GM12878 (cell line): ENCODE measurements at regions not wholly inside any gene's neighbourhood (a gene's known extent, or its start where the extent isn't known, plus 50 kb on each side); places are given as distances from the start of the nearest gene placed in this dataset.

Source experiments
- ATAC-seq: fragments of 200-7000 bp; cut with Tn5 transposase; 3 replicates; pipeline ENCODE4 v1.9.1; 2020; ENCODE audit warnings: mild to moderate bottlenecking, moderate library complexity
- BruUV-seq: library from RNA; stranded (reverse); fragments of 400-500 nt; replicated peaks from 2 replicates; lab custom pipeline; 2021; lab: Mats Ljungman, UMichigan
- CTCF ChIA-PET: fragments of 300-600 bp; sonication (Branson Sonifier 250); formaldehyde crosslinking; extraction: SDS; loops from one replicate; lab custom pipeline; 2021; ENCODE audit warnings: inconsistent platforms; lab: Yijun Ruan, JAX
- POLR2A ChIA-PET: fragments of 350-600 bp; formaldehyde crosslinking; extraction: SDS; loops from one replicate; lab custom pipeline; 2021; ENCODE audit warnings: inconsistent platforms; lab: Charles Lee
- RAD21 ChIA-PET: fragments of 300-600 bp; sonication (Branson Sonifier 250); formaldehyde crosslinking; loops from one replicate; lab custom pipeline; 2023; ENCODE audit warnings: antibody characterized with exemption; ENCODE audit not compliant: unreplicated experiment; lab: Charles Lee
- SMC1A ChIA-PET: fragments of 300-600 bp; sonication (Branson Sonifier 250); formaldehyde crosslinking; loops from one replicate; lab custom pipeline; 2023; ENCODE audit not compliant: unreplicated experiment, uncharacterized antibody; lab: Charles Lee
- DNase-seq: peaks from one replicate; pipeline ENCODE4 v3.0.0-alpha.2; 2011; ENCODE audit warnings: low read depth, low spot score
- FAIRE-seq: peaks from 3 replicates; lab custom pipeline; 2011; peaks lifted over from hg19 to GRCh38; lab: Jason Lieb, UNC
- H2AFZ ChIP-seq: 2 replicates; pipeline ENCODE4 v1.6.0; 2011; ENCODE audit warnings: low read depth, low read length, control low read depth; ENCODE audit not compliant: control insufficient read depth
- H3K27ac ChIP-seq: 2 replicates; pipeline ENCODE4 v1.5.1; 2011; ENCODE audit warnings: control low read depth; ENCODE audit not compliant: control insufficient read depth, insufficient read depth
- H3K27me3 ChIP-seq, 2 experiments: replicated peaks in 1 of 2; 2 replicates each; pipeline versions ENCODE4 v1.6.0 to v1.6.1; 2011; ENCODE audit warnings: low read length in 1 of 2; ENCODE audit not compliant: control insufficient read depth in 2 of 2, insufficient read depth in 2 of 2
- H3K36me3 ChIP-seq, 2 experiments: 2 replicates each; pipeline ENCODE4 v1.5.1; 2011; ENCODE audit warnings: low read length in 1 of 2; ENCODE audit not compliant: control insufficient read depth in 2 of 2, insufficient read depth in 2 of 2
- H3K4me1 ChIP-seq: 2 replicates; pipeline ENCODE4 v1.6.1; 2011; ENCODE audit warnings: mild to moderate bottlenecking, low read length, moderate library complexity, mixed read lengths; ENCODE audit not compliant: control insufficient read depth, insufficient read depth
- H3K4me2 ChIP-seq: 2 replicates; pipeline ENCODE4 v1.6.0; 2011; ENCODE audit warnings: control low read depth; ENCODE audit not compliant: control insufficient read depth, insufficient read depth
- H3K4me3 ChIP-seq: fragments of 200-600 bp; sonication (generic); 2 replicates; pipeline ENCODE4 v1.5.1; 2016
- H3K79me2 ChIP-seq: 2 replicates; pipeline ENCODE4 v1.6.0; 2011; ENCODE audit warnings: low read length; ENCODE audit not compliant: control insufficient read depth, insufficient read depth
- H3K9ac ChIP-seq: 2 replicates; pipeline ENCODE4 v1.8.0; 2011; ENCODE audit warnings: low read length, control low read depth, mixed read lengths; ENCODE audit not compliant: control insufficient read depth, insufficient read depth
- H3K9me3 ChIP-seq: replicated peaks from 3 replicates; pipeline ENCODE4 v1.5.1; 2011; ENCODE audit warnings: mild to moderate bottlenecking, low read length; ENCODE audit not compliant: control insufficient read depth, insufficient read depth
- H4K20me1 ChIP-seq: 2 replicates; pipeline ENCODE4 v1.6.0; 2011; ENCODE audit not compliant: control insufficient read depth, insufficient read depth
- E2F4 ChIP-seq: IDR thresholded peaks from 2 replicates; pipeline ENCODE4 v1.6.1; 2012; ENCODE audit warnings: low read depth, low read length, improper control_type of control experiment
- E2F8 ChIP-seq: fragments of 450-650 bp; IDR thresholded peaks from 2 replicates; pipeline ENCODE4 v1.6.1; 2018; ENCODE audit warnings: mild to moderate bottlenecking, low read depth, moderate library complexity; ENCODE audit not compliant: partially characterized antibody
- NFYB ChIP-seq: IDR thresholded peaks from 2 replicates; pipeline ENCODE4 v1.6.1; 2011; ENCODE audit warnings: low read depth, mild to moderate bottlenecking, low read length, improper control_type of control experiment, moderate library complexity; ENCODE audit not compliant: insufficient read depth
- NRF1 ChIP-seq: conservative IDR thresholded peaks from 2 replicates; pipeline ENCODE4 v1.6.1; 2011; ENCODE audit warnings: mild to moderate bottlenecking, low read depth, low read length, improper control_type of control experiment
- TCF12 ChIP-seq: IDR thresholded peaks from 2 replicates; pipeline ENCODE4 v1.6.1; 2011; ENCODE audit warnings: low read depth, mild to moderate bottlenecking, low read length
- ZNF384 ChIP-seq: IDR thresholded peaks from 2 replicates; pipeline ENCODE4 v1.6.1; 2012; ENCODE audit warnings: low read depth, mild to moderate bottlenecking, low read length, improper control_type of control experiment, borderline replicate concordance
- WGBS: methylation state at CpG from one replicate; pipeline ENCODE4 v1.1.6; 2016; ENCODE audit warnings: low lambda C conversion rate; ENCODE audit not compliant: insufficient replicate concordance, insufficient coverage; ENCODE audit errors: missing lambda C conversion rate; 5-methylcytosine and 5-hydroxymethylcytosine counted together
- in situ Hi-C: fragments of 300-500 bp; cut with MboI; formaldehyde crosslinking; loops from 9 replicates; pipeline ENCODE4 v1.14.3; 2018; ENCODE audit warnings: mixed read lengths
- intact Hi-C: fragments of 100-400 bp; cut with micrococcal nuclease; formaldehyde crosslinking; loops from one replicate; pipeline ENCODE4 v1.14.2; 2022; ENCODE audit not compliant: unreplicated experiment

GRCh38 chr14:55789406-55789805 lies 209.4 kb downstream of the KTN1 start:
- no peak for ATAC-seq
- Histone ChIP-seq H3K4me3 (no peak overlapping the region), H3K9ac (no peak overlapping the region), H3K4me2 (no peak overlapping the region), H3K36me3 (no peaks in the 10 kb centered on the region), H3K27me3 (peaks cover 0 to 2% of the 10 kb centered on the region in 2 experiments; a peak in 1 of 4 replicates), H3K9me3 (no peaks in the 10 kb centered on the region)
- RAD21 ChIA-PET, result no interaction called here
- no TSS peak for BruUV-seq
- TF ChIP-seq TCF12, result no peak
- no peak for TF ChIP-seq NFYB
- TF ChIP-seq, all 136 proteins: peak for 0
- Histone ChIP-seq H3K4me1 (no peaks in the 10 kb centered on the region), H2AFZ (no peak overlapping the region), H3K27ac (no peak overlapping the region), H3K79me2 (no peaks in the 10 kb centered on the region), H4K20me1 (no peaks in the 10 kb centered on the region)
- ChIA-PET POLR2A (no interaction called here), SMC1A (no interaction called here), CTCF (no interaction called here)
- intact Hi-C loops (no loop called here), in situ Hi-C loops (no loop called here)
- FAIRE-seq (no peak), DNase-seq (no peak)
- 83% methylated on average over 2 of the region's 2 CpGs for WGBS

DNA sequence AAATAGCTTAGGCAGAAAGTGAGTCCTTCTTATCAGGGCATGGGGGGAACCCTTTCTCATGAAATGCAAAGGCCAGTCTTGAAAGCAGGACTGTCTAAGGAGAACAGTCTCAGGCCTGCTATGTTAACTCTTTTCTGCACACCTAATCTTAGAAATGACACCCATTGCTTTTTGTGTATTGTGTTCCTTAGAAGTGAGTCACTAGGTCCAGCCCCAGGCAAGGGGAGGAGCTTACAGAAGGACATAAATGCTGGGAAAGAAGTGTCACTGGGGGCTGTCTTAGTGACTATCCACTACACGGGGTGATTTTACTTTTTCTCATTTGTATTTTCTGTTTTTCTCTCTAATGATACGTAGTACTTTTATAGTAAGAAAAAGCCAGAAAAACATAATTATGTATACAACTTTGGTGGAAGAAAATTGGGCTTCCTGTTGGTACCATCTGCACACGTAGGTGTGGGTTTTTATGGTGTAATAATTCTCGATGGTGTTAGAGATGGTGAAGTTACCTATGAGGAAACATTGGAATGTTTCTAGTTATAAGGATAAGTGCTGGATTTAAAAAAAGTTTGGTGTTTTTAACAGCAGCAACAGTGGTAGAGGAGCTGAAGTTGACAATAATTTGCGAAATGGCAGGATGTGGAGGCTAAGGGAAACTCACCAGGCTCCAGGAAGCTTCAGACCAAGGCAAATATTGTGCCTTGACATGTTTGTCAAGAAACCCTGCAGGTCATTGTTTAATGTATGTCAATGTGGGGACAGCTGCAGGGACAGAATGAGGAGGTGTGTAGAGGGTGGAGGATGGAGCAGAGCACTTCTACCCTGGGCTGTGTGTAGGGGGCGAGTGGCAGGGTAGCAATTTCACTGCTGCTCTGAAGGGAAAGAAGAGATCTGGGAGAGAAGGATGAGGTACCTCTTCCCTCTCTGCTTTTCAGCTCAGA lies 214.9 kb downstream of the KTN1 start:
- 32% methylated on average over 6 of the region's 6 CpGs for WGBS
- intact Hi-C loops (no loop called here), in situ Hi-C loops (no loop called here)
- Histone ChIP-seq H4K20me1 (no peaks in the 10 kb centered on the region), H3K9me3 (no peaks in the 10 kb centered on the region), H3K4me2 (no peak overlapping the region), H3K9ac (no peak overlapping the region), H2AFZ (no peak overlapping the region), H3K36me3 (no peaks in the 10 kb centered on the region), H3K27ac (no peak overlapping the region), H3K79me2 (no peaks in the 10 kb centered on the region), H3K27me3 (peaks cover 0 to 2% of the 10 kb centered on the region in 2 experiments; a peak in 1 of 4 replicates), H3K4me3 (no peak overlapping the region), H3K4me1 (no peaks in the 10 kb centered on the region)
- BruUV-seq, result no TSS peak
- SMC1A ChIA-PET, result no interaction called here
- CTCF ChIA-PET, result no interaction called here
- POLR2A ChIA-PET, result no interaction called here
- TF ChIP-seq NRF1 (no peak), E2F4 (no peak), ZNF384 (no peak), E2F8 (no peak)
- DNase-seq (no peak), ATAC-seq (no peak), FAIRE-seq (no peak)
- RAD21 ChIA-PET, result no interaction called here
